K562 (cell line): ENCODE measurements at regions not wholly inside any gene's neighbourhood (a gene's known extent, or its start where the extent isn't known, plus 50 kb on each side); places are given as distances from the start of the nearest gene placed in this dataset.

Source experiments
- ATAC-seq: fragments of 200-7000 bp; cut with Tn5 transposase; 3 replicates; pipeline ENCODE4 v1.9.1; 2020; ENCODE audit warnings: moderate library complexity
- BruUV-seq: library from RNA; stranded (reverse); fragments of 400-500 nt; replicated peaks from 2 replicates; lab custom pipeline; 2021; lab: Mats Ljungman, UMichigan
- CTCF ChIA-PET: fragments of 300-600 bp; formaldehyde crosslinking; extraction: SDS; loops from one replicate; lab custom pipeline; 2021; ENCODE audit warnings: low intra/inter-chr PET ratio; lab: Yijun Ruan, JAX
- POLR2A ChIA-PET: fragments of 300-600, 350-650 bp; sonication (Branson Sonifier 250); formaldehyde crosslinking; extraction: SDS; loops from one replicate; lab custom pipeline; 2021; ENCODE audit warnings: antibody characterized with exemption, inconsistent platforms; lab: Yijun Ruan, JAX
- DNase-seq, 4 experiments: peaks; one replicate each; pipeline versions ENCODE4 v3.0.0 to v3.0.0-alpha.2; 2011 to 2018; ENCODE audit warnings: low spot score in 3 of 4, mixed read lengths in 3 of 4; ENCODE audit errors: extremely low read depth in 1 of 4
- FAIRE-seq: peaks from 2 replicates; lab custom pipeline; 2011; peaks lifted over from hg19 to GRCh38; lab: Jason Lieb, UNC
- H2AFZ ChIP-seq: 2 replicates; pipeline ENCODE4 v1.6.0; 2011; ENCODE audit warnings: low read depth, low read length, control low read depth, inconsistent platforms
- H3K27ac ChIP-seq: fragments of 200-600 bp; 3 replicates; pipeline ENCODE4 v1.8.0; 2011; ENCODE audit warnings: low read depth, mild to moderate bottlenecking, control low read depth, inconsistent platforms, low read length, moderate library complexity, mixed read lengths; ENCODE audit errors: extremely low read depth
- H3K27me3 ChIP-seq, 2 experiments: fragments of 300-600 bp in 1 of 2; 2 replicates in 1 of 2; 3 replicates in 1 of 2; pipeline versions ENCODE4 v1.6.0 to v1.8.0; 2011; ENCODE audit warnings: inconsistent platforms in 2 of 2, low read length in 2 of 2, mild to moderate bottlenecking in 1 of 2, mixed read lengths in 1 of 2, moderate library complexity in 1 of 2; ENCODE audit not compliant: control insufficient read depth in 2 of 2, insufficient read depth in 2 of 2
- H3K36me3 ChIP-seq: fragments of 300-600 bp; 3 replicates; pipeline ENCODE4 v1.8.0; 2011; ENCODE audit warnings: mild to moderate bottlenecking, low read length, inconsistent platforms; ENCODE audit not compliant: control insufficient read depth, insufficient read depth
- H3K4me1 ChIP-seq, 2 experiments: fragments of 200-600 bp in 1 of 2; replicated peaks in 1 of 2; 2 replicates in 1 of 2; 3 replicates in 1 of 2; pipeline versions ENCODE4 v1.5.1 to v1.8.0; 2011; ENCODE audit warnings: inconsistent platforms in 2 of 2, low read length in 2 of 2, mild to moderate bottlenecking in 1 of 2, mixed read lengths in 1 of 2, moderate library complexity in 1 of 2; ENCODE audit not compliant: control insufficient read depth in 2 of 2, insufficient read depth in 2 of 2
- H3K4me2 ChIP-seq: 2 replicates; pipeline ENCODE4 v1.6.1; 2011; ENCODE audit warnings: low read length, control low read depth, inconsistent platforms, mixed read lengths; ENCODE audit not compliant: insufficient read depth
- H3K4me3 ChIP-seq: fragments of 200-600 bp; sonication (generic), shearing (Covaris generic); 2 replicates; pipeline ENCODE4 v1.5.1; 2016; ENCODE audit warnings: control low read depth, inconsistent platforms
- H3K79me2 ChIP-seq: fragments of 200-600 bp; 3 replicates; pipeline ENCODE4 v1.8.0; 2011; ENCODE audit warnings: low read length, inconsistent platforms; ENCODE audit not compliant: control insufficient read depth, insufficient read depth
- H3K9ac ChIP-seq, 2 experiments: 2 replicates each; pipeline versions ENCODE4 v1.6.0 to v1.6.1; 2011; ENCODE audit warnings: low read depth in 2 of 2, low read length in 2 of 2, control low read depth in 1 of 2, inconsistent platforms in 1 of 2, mild to moderate bottlenecking in 1 of 2, mixed read lengths in 1 of 2; ENCODE audit not compliant: insufficient read depth in 1 of 2
- H3K9me1 ChIP-seq: one replicate; pipeline ENCODE4 v1.6.0; 2011; ENCODE audit warnings: inconsistent platforms, mild to moderate bottlenecking, low read length, moderate library complexity; ENCODE audit not compliant: control insufficient read depth, insufficient read depth
- H3K9me3 ChIP-seq: replicated peaks from 2 replicates; pipeline ENCODE4 v1.5.1; 2011; ENCODE audit warnings: low read depth, low read length, inconsistent platforms; ENCODE audit not compliant: control insufficient read depth, insufficient read depth
- H4K20me1 ChIP-seq: replicated peaks from 2 replicates; pipeline ENCODE4 v1.6.1; 2011; ENCODE audit warnings: low read length, inconsistent platforms, mixed read lengths; ENCODE audit not compliant: control insufficient read depth, insufficient read depth
- CBX8 ChIP-seq: fragments of 200-600 bp; sonication (generic); IDR thresholded peaks from 2 replicates; pipeline ENCODE4 v1.6.1; 2012; ENCODE audit warnings: borderline replicate concordance, mixed run types, low read depth, mild to moderate bottlenecking, moderate library complexity, mixed read lengths, low read length, control low read depth, inconsistent platforms; ENCODE audit not compliant: poor library complexity, severe bottlenecking; ENCODE audit errors: extremely low read depth
- CHCHD3 ChIP-seq: fragments of 250-450 bp; sonication (Bioruptor Pico); IDR thresholded peaks from 2 replicates; pipeline ENCODE4 v2.1.2; 2022; ENCODE audit warnings: mild to moderate bottlenecking
- COPS2 ChIP-seq: fragments of 450-650 bp; conservative IDR thresholded peaks from 2 replicates; pipeline ENCODE4 v1.6.1; 2016; ENCODE audit warnings: mild to moderate bottlenecking, moderate library complexity
- MCM5 ChIP-seq: fragments of 450-650 bp; IDR thresholded peaks from 2 replicates; pipeline ENCODE4 v1.6.1; 2016; ENCODE audit warnings: low read depth
- MLX ChIP-seq, 2 experiments: fragments of 450-650 bp in 1 of 2; sonication (generic) in 1 of 2; formaldehyde crosslinking; conservative IDR thresholded peaks; 2 replicates each; pipeline versions ENCODE4 v1.4.0 to v1.8.1; 2020 to 2022; ENCODE audit warnings: mild to moderate bottlenecking in 1 of 2, missing genetic modification reagents in 1 of 2
- NCOA4 ChIP-seq: fragments of 450-650 bp; IDR thresholded peaks from 2 replicates; pipeline ENCODE4 v1.6.1; 2018; ENCODE audit warnings: mild to moderate bottlenecking; ENCODE audit not compliant: partially characterized antibody
- NRF1 ChIP-seq, 2 experiments: fragments of 450-650 bp; IDR thresholded peaks in 1 of 2; conservative IDR thresholded peaks in 1 of 2; 2 replicates each; pipeline ENCODE4 v1.6.1; 2014; ENCODE audit warnings: mild to moderate bottlenecking in 2 of 2
- RBM39 ChIP-seq: fragments of 200-400 bp; formaldehyde crosslinking; optimal IDR thresholded peaks from 2 replicates; pipeline ENCODE3; 2018; ENCODE audit warnings: low read depth, low read length
- SRSF7 ChIP-seq: fragments of 200-400 bp; formaldehyde crosslinking; optimal IDR thresholded peaks from 2 replicates; pipeline ENCODE3; 2017; ENCODE audit warnings: mild to moderate bottlenecking, low read depth, low read length
- TCF7L2 ChIP-seq: fragments of 150-350 bp; IDR thresholded peaks from 2 replicates; pipeline ENCODE4 v1.6.1; 2016; ENCODE audit warnings: low read depth, mild to moderate bottlenecking, low read length, moderate library complexity
- ZBTB8A ChIP-seq: fragments of 450-650 bp; IDR thresholded peaks from 2 replicates; pipeline ENCODE4 v1.6.1; 2018; ENCODE audit warnings: mild to moderate bottlenecking, moderate library complexity; ENCODE audit not compliant: partially characterized antibody
- ZC3H8 ChIP-seq: fragments of 450-650 bp; IDR thresholded peaks from 2 replicates; pipeline ENCODE4 v1.6.1; 2017
- WGBS: fragments of 100-300 bp; shearing (Covaris generic); methylation state at CpG from one replicate; pipeline ENCODE4 v1.1.6; 2016; ENCODE audit warnings: low coverage, mixed read lengths; ENCODE audit not compliant: insufficient coverage; ENCODE audit errors: missing lambda C conversion rate; 5-methylcytosine and 5-hydroxymethylcytosine counted together
- in situ Hi-C: fragments of 300-500 bp; cut with MboI; formaldehyde crosslinking; loops from 4 replicates; pipeline ENCODE4 v1.15.0; 2018; ENCODE audit warnings: inconsistent platforms, mixed read lengths
- intact Hi-C: fragments of 100-400 bp; cut with micrococcal nuclease; formaldehyde crosslinking; loops from 2 replicates; pipeline ENCODE4 v1.14.2; 2022
- TF ChIP-seq, protein P1 (sequence below), 2 experiments: fragments of 150-350 bp in 1 of 2; IDR thresholded peaks; 2 replicates each; pipeline ENCODE4 v1.6.1; 2012 to 2016; ENCODE audit warnings: low read depth in 2 of 2, low read length in 2 of 2, mild to moderate bottlenecking in 1 of 2, moderate library complexity in 1 of 2
- TF ChIP-seq, protein P2 (sequence below): IDR thresholded peaks from 2 replicates; pipeline ENCODE4 v1.6.1; 2011; ENCODE audit not compliant: insufficient read length; ENCODE audit errors: extremely low read depth
- TF ChIP-seq, protein P3 (sequence below): sonication (generic); formaldehyde crosslinking; IDR thresholded peaks from 2 replicates; pipeline ENCODE4 v1.8.0; 2022; ENCODE audit warnings: mild to moderate bottlenecking, missing genetic modification reagents, borderline replicate concordance

- Histone ChIP-seq H3K4me3 (no peak overlapping the region), H2AFZ (no peak overlapping the region), H3K36me3 (no peaks in the 10 kb centered on the region), H3K27ac (no peak overlapping the region), H3K9ac (no peak overlapping the region), H3K9me3 (no peaks in the 10 kb centered on the region), H3K9me1 (no peaks in the 10 kb centered on the region), H3K27me3 (peaks cover 0 to 9% of the 10 kb centered on the region in 2 experiments; a peak in 2 of 5 replicates), H3K4me1 (no peaks in the 10 kb centered on the region), H3K79me2 (no peaks in the 10 kb centered on the region), H4K20me1 (no peaks in the 10 kb centered on the region), H3K4me2 (no peak overlapping the region)
- in situ Hi-C loops = no loop called here
- no peak for DNase-seq
- POLR2A ChIA-PET = no interaction called here
- CTCF ChIA-PET = no interaction called here
- 0% methylated on average over 1 of the region's 1 CpG for WGBS
- TF ChIP-seq NCOA4 (no peak), TCF7L2 (no peak), NRF1 (conservative IDR thresholded peaks at IDR 0.05 in 1 of 2, IDR thresholded peaks at IDR 0.05 in 1 of 2) (no peak), RBM39 (no peak), CBX8 (no peak), MLX (CRISPR knock-in tag; conservative IDR thresholded peaks at IDR 0.05) (no peak), CHCHD3 (CRISPR knock-in tag) (no peak), MCM5 (no peak), COPS2 (no peak), SRSF7 (no peak), ZBTB8A (no peak), ZC3H8 (no peak)
- TF ChIP-seq, protein P1, sequence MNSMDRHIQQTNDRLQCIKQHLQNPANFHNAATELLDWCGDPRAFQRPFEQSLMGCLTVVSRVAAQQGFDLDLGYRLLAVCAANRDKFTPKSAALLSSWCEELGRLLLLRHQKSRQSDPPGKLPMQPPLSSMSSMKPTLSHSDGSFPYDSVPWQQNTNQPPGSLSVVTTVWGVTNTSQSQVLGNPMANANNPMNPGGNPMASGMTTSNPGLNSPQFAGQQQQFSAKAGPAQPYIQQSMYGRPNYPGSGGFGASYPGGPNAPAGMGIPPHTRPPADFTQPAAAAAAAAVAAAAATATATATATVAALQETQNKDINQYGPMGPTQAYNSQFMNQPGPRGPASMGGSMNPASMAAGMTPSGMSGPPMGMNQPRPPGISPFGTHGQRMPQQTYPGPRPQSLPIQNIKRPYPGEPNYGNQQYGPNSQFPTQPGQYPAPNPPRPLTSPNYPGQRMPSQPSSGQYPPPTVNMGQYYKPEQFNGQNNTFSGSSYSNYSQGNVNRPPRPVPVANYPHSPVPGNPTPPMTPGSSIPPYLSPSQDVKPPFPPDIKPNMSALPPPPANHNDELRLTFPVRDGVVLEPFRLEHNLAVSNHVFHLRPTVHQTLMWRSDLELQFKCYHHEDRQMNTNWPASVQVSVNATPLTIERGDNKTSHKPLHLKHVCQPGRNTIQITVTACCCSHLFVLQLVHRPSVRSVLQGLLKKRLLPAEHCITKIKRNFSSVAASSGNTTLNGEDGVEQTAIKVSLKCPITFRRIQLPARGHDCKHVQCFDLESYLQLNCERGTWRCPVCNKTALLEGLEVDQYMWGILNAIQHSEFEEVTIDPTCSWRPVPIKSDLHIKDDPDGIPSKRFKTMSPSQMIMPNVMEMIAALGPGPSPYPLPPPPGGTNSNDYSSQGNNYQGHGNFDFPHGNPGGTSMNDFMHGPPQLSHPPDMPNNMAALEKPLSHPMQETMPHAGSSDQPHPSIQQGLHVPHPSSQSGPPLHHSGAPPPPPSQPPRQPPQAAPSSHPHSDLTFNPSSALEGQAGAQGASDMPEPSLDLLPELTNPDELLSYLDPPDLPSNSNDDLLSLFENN (IDR thresholded peaks at IDR 0.05; ENCODE audit: low read depth in 2 of 2, low read length in 2 of 2) = no peak
- TF ChIP-seq, protein P2, sequence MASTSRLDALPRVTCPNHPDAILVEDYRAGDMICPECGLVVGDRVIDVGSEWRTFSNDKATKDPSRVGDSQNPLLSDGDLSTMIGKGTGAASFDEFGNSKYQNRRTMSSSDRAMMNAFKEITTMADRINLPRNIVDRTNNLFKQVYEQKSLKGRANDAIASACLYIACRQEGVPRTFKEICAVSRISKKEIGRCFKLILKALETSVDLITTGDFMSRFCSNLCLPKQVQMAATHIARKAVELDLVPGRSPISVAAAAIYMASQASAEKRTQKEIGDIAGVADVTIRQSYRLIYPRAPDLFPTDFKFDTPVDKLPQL = no peak
- TF ChIP-seq, protein P3, sequence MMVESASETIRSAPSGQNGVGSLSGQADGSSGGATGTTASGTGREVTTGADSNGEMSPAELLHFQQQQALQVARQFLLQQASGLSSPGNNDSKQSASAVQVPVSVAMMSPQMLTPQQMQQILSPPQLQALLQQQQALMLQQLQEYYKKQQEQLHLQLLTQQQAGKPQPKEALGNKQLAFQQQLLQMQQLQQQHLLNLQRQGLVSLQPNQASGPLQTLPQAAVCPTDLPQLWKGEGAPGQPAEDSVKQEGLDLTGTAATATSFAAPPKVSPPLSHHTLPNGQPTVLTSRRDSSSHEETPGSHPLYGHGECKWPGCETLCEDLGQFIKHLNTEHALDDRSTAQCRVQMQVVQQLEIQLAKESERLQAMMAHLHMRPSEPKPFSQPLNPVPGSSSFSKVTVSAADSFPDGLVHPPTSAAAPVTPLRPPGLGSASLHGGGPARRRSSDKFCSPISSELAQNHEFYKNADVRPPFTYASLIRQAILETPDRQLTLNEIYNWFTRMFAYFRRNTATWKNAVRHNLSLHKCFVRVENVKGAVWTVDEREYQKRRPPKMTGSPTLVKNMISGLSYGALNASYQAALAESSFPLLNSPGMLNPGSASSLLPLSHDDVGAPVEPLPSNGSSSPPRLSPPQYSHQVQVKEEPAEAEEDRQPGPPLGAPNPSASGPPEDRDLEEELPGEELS (CRISPR knock-in tag) = no peak
- no peak for FAIRE-seq
- intact Hi-C loops = no loop called here
- ATAC-seq = no peak
- no TSS peak for BruUV-seq
These were observed 160.8 kb upstream of the GSC start for GRCh38 chr14:94930690-94931089.
